Lower lobe of right lung (tissue), 2 donors: ENCODE measurements at regions not wholly inside any gene's neighbourhood (a gene's known extent, or its start where the extent isn't known, plus 50 kb on each side); places are given as distances from the start of the nearest gene placed in this dataset.
A peak's percentile ranks its signal among the peaks of the same experiment; 100 is the strongest.

ENCODE experiments used
- ATAC-seq, 2 donors: fragments of 200-7000 bp; cut with Tn5 transposase; one replicate each; pipeline ENCODE4 v1.9.1; 2020 to 2022; ENCODE audit warnings: mild to moderate bottlenecking in 2 of 2, moderate library complexity in 2 of 2
- DNase-seq: peaks from one replicate; pipeline ENCODE4 v3.0.0-alpha.2; 2020
- H3K27ac ChIP-seq: fragments of 200-600 bp; one replicate; pipeline ENCODE4 v1.8.0; 2022
- H3K27me3 ChIP-seq: fragments of 200-600 bp; one replicate; pipeline ENCODE4 v1.8.0; 2022; ENCODE audit warnings: low read depth
- H3K36me3 ChIP-seq: fragments of 200-600 bp; one replicate; pipeline ENCODE4 v1.8.0; 2022; ENCODE audit warnings: mild to moderate bottlenecking
- H3K4me1 ChIP-seq: fragments of 200-600 bp; one replicate; pipeline ENCODE4 v1.8.0; 2022
- H3K4me3 ChIP-seq: fragments of 200-600 bp; one replicate; pipeline ENCODE4 v1.8.0; 2022; ENCODE audit warnings: mild to moderate bottlenecking
- H3K9me3 ChIP-seq: fragments of 200-600 bp; one replicate; pipeline ENCODE4 v1.8.0; 2022
- CTCF ChIP-seq: fragments of 200-600 bp; IDR thresholded peaks from one replicate; pipeline ENCODE4 v1.8.0; 2022; ENCODE audit warnings: antibody characterized with exemption, mild to moderate bottlenecking
- intact Hi-C: fragments of 100-400 bp; cut with DNase I; formaldehyde crosslinking; loops from one replicate; pipeline ENCODE4 v1.11.0; 2022
- donor health status: DM: no; HTN: yes; CAD: no; lungs with severe emphysema.

GRCh38 chr21:43316156-43316845, 110.6 kb downstream of the SIK1 start:
- Histone ChIP-seq H3K4me3 (no peak overlapping the region), H3K27ac (no peak overlapping the region), H3K36me3 (no peaks in the 10 kb centered on the region), H3K27me3 (peaks cover 4% of the 10 kb centered on the region), H3K9me3 (no peaks in the 10 kb centered on the region), H3K4me1 (peaks cover 9% of the 10 kb centered on the region)
- ATAC-seq: no peak
- no peak for TF ChIP-seq CTCF
- DNase-seq: no peak
- intact Hi-C loops: no loop called here

- no peak overlapping the region for H3K27ac ChIP-seq
- DNase-seq (no peak), ATAC-seq (peak in 1 of 2 donors; percentile 20)
- no peak overlapping the region for H3K4me3 ChIP-seq
- no peaks in the 10 kb centered on the region for H3K36me3 ChIP-seq
- peaks cover 9% of the 10 kb centered on the region for H3K4me1 ChIP-seq
- peaks cover 4% of the 10 kb centered on the region for H3K27me3 ChIP-seq
- intact Hi-C loops: no loop called here
- H3K9me3 ChIP-seq: no peaks in the 10 kb centered on the region
- TF ChIP-seq CTCF: no peak
Observed at GRCh38 chr21:43315244-43316137, 111.4 kb downstream of the SIK1 start.

- intact Hi-C loops: no loop called here
- no peak overlapping the region for H3K27ac ChIP-seq
- no peak for TF ChIP-seq CTCF
- peaks cover 4% of the 10 kb centered on the region for H3K27me3 ChIP-seq
- no peak for ATAC-seq
- H3K4me1 ChIP-seq: peaks cover 9% of the 10 kb centered on the region
- no peak overlapping the region for H3K4me3 ChIP-seq
- no peaks in the 10 kb centered on the region for H3K9me3 ChIP-seq
- DNase-seq: no peak
- H3K36me3 ChIP-seq: no peaks in the 10 kb centered on the region
Observed at GRCh38 chr21:43313939-43314405, 113.0 kb downstream of the SIK1 start.

GRCh38 chr21:43313221-43313938, 113.6 kb downstream of the SIK1 start:
- H3K9me3 ChIP-seq: no peaks in the 10 kb centered on the region
- ATAC-seq: no peak
- no peak overlapping the region for H3K27ac ChIP-seq
- no peak for DNase-seq
- no peaks in the 10 kb centered on the region for H3K36me3 ChIP-seq
- H3K4me1 ChIP-seq: peaks cover 9% of the 10 kb centered on the region
- TF ChIP-seq CTCF: no peak
- intact Hi-C loops: no loop called here
- no peak overlapping the region for H3K4me3 ChIP-seq
- peaks cover 4% of the 10 kb centered on the region for H3K27me3 ChIP-seq

GRCh38 chr21:43312751-43313169, 114.2 kb downstream of the SIK1 start:
- TF ChIP-seq CTCF: no peak
- no peak overlapping the region for H3K4me3 ChIP-seq
- no peaks in the 10 kb centered on the region for H3K36me3 ChIP-seq
- ATAC-seq: peak; percentile 30 to 53
- peaks cover 4% of the 10 kb centered on the region for H3K27me3 ChIP-seq
- no peak overlapping the region for H3K27ac ChIP-seq
- no peaks in the 10 kb centered on the region for H3K9me3 ChIP-seq
- no peak for DNase-seq
- H3K4me1 ChIP-seq: peaks cover 9% of the 10 kb centered on the region
- intact Hi-C loops: no loop called here
